ENCODE measurements at regions not wholly inside any gene's neighbourhood (a gene's known extent, or its start where the extent isn't known, plus 50 kb on each side); places are given as distances from the start of the nearest gene placed in this dataset.

- Histone ChIP-seq H3K4me1 (no peaks in the 10 kb centered on the region), H3K27me3 (peaks cover 3% of the 10 kb centered on the region), H3K9me3 (no peaks in the 10 kb centered on the region), H3K4me3 (no peak overlapping the region), H3K27ac (no peak overlapping the region), H3K36me3 (ENCODE audit: low read depth, missing control alignments) (no peaks in the 10 kb centered on the region)
- 52 to 61% methylated on average over 10 to 16 of the region's 16 CpGs for WGBS, 2 donors
- no peak for DNase-seq
- intact Hi-C loops (cut with DNase I; ENCODE audit: low total_unique reads): loop anchor here (10.0 kb wide), 2 partner anchors 96 to 216 kb away; partner anchors contain the start of gene ING1
- TF ChIP-seq POLR2A (IDR thresholded peaks at IDR 0.05) (no peak), CTCF (IDR thresholded peaks at IDR 0.05) (no peak)
These were observed 97.7 kb downstream of the ING1 start for GRCh38 chr13:110811008-110811720.

- H3K27ac ChIP-seq: no peak overlapping the region
- no peaks in the 10 kb centered on the region for H3K4me1 ChIP-seq
- no peak for TF ChIP-seq POLR2A (IDR thresholded peaks at IDR 0.05)
- no peak for TF ChIP-seq CTCF (IDR thresholded peaks at IDR 0.05)
- intact Hi-C loops (cut with DNase I; ENCODE audit: low total_unique reads): loop anchor here (10.0 kb wide), 2 partner anchors 97 to 217 kb away; partner anchors contain the start of gene ING1
- 51 to 56% methylated on average over 8 of the region's 8 CpGs for WGBS, 2 donors
- H3K27me3 ChIP-seq: peaks cover 3% of the 10 kb centered on the region
- peak overlapping the region; percentile 36 to 53 for H3K4me3 ChIP-seq
- no peaks in the 10 kb centered on the region for H3K9me3 ChIP-seq
- no peaks in the 10 kb centered on the region for H3K36me3 ChIP-seq (ENCODE audit: low read depth, missing control alignments)
- DNase-seq: no peak
These were observed 98.2 kb downstream of the ING1 start for GRCh38 chr13:110811771-110812120.

GRCh38 chr13:110812121-110812868 lies 98.8 kb downstream of the ING1 start:
- whole genome bisulfite sequencing, 2 donors: 23 to 28% methylated on average over 46 to 48 of the region's 48 CpGs
- intact Hi-C loops (cut with DNase I; ENCODE audit: low total_unique reads): loop anchor here (10.0 kb wide), 2 partner anchors 97 to 217 kb away; partner anchors contain the start of gene ING1

GRCh38 chr13:110812869-110813645 lies 99.6 kb downstream of the ING1 start:
- Histone ChIP-seq H3K9me3 (no peaks in the 10 kb centered on the region), H3K36me3 (ENCODE audit: low read depth, missing control alignments) (no peaks in the 10 kb centered on the region), H3K4me3 (peak overlapping the region; percentile 36 to 53), H3K4me1 (no peaks in the 10 kb centered on the region), H3K27ac (no peak overlapping the region), H3K27me3 (peaks cover 3% of the 10 kb centered on the region)
- TF ChIP-seq POLR2A (IDR thresholded peaks at IDR 0.05) (no peak), CTCF (IDR thresholded peaks at IDR 0.05) (no peak)
- no peak for DNase-seq
- WGBS, 2 donors: 48 to 54% methylated on average over 39 to 83 of the region's 84 CpGs
- intact Hi-C loops (cut with DNase I; ENCODE audit: low total_unique reads): loop anchor here (10.0 kb wide), 2 partner anchors 98 to 218 kb away; partner anchors contain the start of gene ING1

More at GRCh38 chr13:110812121-110812868, 98.8 kb downstream of the ING1 start:
- Histone ChIP-seq H3K36me3 (ENCODE audit: low read depth, missing control alignments) (no peaks in the 10 kb centered on the region), H3K9me3 (no peaks in the 10 kb centered on the region), H3K27me3 (peaks cover 3% of the 10 kb centered on the region), H3K4me1 (no peaks in the 10 kb centered on the region), H3K4me3 (peak overlapping the region; percentile 36 to 53), H3K27ac (no peak overlapping the region)
- TF ChIP-seq POLR2A (IDR thresholded peaks at IDR 0.05): no peak
- no peak for TF ChIP-seq CTCF (IDR thresholded peaks at IDR 0.05)
- DNase-seq: no peak
